Endometrium (tissue), 2 donors: ENCODE measurements at regions not wholly inside any gene's neighbourhood (a gene's known extent, or its start where the extent isn't known, plus 50 kb on each side); places are given as distances from the start of the nearest gene placed in this dataset.
"Not testable (repeated sequence)": the region's sequence is repeated elsewhere in the genome, so short reads cannot be mapped to it uniquely, and the experiment has no call there.

Source experiments
- FAIRE-seq: peaks from 2 replicates; lab custom pipeline; 2012; peaks lifted over from hg19 to GRCh38; lab: Jason Lieb, UNC
- donor health status: control.
- donor health status: control.

DNA sequence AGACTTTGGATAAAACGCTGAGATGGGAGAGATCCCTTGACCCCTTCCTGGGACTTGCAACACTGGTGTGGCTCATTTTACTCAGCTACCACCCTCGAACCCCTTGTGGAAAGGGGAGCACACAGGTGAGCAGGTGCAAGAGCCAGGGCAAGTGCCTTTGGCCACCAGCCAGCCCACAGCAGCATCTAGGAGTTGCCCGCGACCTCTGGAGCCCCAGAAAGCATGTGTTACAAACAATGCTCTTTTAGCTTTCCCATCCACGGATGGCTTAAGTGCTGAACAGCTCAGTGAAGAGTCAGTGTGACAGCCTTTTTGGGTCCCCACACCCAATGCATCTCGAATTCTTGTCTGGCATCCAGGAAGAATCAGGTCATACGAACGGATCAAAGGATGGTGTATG, 197.8 kb downstream of the MEMO1 start:
- no peak for FAIRE-seq

- no peak for FAIRE-seq
Measured at GRCh38 chr2:31812051-31812798, 198.6 kb downstream of the MEMO1 start.

DNA sequence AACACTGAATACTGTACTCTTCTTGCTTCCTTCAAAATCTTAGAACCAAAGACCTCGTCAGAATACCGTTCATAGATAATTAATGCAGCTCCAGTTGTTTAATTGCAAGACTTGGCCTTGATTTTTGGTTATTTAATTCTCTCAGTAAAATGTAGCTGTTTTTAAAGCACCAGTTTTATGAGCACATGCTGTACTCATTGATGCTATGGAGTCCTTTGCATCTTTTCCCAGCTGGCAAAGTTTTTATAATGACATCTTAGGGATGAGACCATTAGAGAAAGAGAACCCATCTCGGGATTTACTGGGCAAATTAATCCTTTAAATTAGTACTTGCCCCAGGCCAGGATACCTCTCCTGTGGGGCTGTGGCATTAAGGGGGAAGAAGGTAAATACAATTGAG, 199.3 kb downstream of the MEMO1 start:
- FAIRE-seq = no peak

DNA sequence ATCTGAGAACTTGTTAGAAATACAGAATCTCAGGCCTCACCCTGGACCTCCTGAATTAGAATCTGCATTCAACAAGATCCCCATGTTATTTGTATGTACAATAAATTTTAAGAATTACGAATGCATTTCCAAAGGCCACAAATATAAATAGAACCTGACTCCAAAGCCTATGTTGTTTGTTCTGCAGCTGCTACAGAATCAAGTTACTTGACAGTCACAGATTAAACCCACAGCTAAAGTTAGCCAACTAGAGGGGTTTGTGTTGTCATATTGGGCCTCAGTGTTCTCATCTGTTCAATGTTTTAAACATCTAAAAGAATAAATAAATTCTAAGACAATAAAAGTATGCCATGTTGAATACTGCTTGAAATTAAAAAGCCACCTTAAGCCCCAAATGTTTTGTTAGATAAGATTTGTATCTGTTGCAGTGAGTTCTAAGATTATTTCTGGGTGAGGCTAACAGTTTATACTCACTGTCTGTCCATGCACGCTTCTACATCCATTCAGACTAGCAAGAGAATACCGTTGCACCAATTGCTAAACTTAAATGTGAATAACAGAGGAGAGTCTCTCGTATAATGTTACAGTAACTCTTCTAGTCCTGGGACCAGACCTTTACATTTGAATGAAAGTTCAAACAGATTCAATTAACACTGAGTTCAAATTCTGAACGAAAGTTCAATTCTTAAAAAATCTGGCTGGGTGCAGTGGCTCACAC, 200.4 kb downstream of the MEMO1 start:
- no peak for FAIRE-seq

DNA sequence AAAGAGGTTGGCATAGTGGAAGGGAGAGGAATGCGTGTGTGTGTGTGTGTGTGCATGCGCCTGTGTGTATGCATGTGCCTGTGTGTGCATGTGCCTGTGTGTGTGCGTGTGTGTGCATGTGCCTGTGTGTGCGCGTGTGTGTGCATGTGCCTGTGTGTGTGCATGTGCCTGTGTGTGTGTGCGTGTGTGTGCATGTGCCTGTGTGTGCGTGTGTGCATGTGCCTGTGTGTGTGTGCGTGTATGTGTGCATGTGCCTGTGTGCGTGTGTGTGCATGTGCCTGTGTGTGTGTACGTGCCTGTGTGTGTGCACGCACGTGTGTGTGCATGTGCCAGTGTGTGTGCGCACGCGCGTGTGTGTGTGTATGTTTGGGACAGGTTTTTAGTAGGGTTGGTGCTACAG, 205.1 kb downstream of the MEMO1 start:
- FAIRE-seq = no peak

DNA sequence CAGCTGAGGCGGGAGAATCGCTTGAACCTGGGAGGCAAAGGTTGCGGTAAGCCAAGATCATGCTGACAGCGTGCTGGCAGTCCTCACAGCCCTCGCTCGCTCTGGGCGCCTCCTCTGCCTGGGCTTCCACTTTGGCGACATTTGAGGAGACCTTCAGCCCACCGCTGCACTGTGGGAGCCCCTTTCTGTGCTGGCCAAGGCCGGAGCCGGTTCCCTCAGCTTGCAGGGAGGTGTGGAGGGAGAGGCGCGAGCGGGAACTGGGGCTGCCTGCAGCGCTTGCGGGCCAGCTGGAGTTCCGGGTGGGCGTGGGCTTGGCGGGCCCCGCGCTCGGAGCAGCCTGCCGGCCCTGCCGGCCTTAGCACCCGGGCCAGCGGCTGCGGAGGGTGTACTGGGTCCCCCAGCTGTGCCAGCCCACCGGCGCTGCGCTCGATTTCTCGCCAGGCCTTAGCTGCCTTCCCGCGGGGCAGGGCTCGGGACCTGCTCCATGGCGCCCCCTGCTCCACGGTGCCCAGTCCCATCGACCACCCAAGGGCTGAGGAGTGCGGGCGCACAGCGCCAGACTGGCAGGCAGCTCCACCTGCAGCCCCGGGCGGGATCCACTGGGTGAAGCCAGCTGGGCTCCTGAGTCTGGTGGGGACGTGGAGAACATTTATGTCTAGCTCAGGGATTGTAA, 207.2 kb downstream of the MEMO1 start:
- FAIRE-seq = not testable (repeated sequence)

- no peak for FAIRE-seq
Measured at GRCh38 chr2:31802711-31803110, 208.1 kb downstream of the MEMO1 start.

GRCh38 chr2:31799282-31799681, 211.5 kb downstream of the MEMO1 start:
- FAIRE-seq = not testable (repeated sequence)

DNA sequence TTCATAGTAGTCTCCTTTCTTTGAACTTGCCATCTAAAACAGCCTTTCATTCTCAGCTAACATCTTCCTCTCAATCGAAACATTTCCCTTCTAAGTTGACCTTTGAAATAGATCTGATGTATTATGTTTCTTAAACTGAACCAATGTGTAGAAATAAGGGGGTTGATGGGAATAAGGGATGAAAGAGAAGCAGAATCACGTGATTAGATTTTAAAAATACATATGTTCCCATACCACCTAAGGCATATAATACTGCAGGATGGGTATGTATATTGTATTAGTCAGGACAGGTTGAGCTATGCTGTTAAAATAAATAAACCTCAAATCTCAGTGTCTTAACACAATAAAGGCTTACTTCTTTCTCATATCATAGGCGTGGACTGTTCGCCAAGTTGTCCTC, 207.5 kb upstream of the SRD5A2 start:
- no peak for FAIRE-seq

DNA sequence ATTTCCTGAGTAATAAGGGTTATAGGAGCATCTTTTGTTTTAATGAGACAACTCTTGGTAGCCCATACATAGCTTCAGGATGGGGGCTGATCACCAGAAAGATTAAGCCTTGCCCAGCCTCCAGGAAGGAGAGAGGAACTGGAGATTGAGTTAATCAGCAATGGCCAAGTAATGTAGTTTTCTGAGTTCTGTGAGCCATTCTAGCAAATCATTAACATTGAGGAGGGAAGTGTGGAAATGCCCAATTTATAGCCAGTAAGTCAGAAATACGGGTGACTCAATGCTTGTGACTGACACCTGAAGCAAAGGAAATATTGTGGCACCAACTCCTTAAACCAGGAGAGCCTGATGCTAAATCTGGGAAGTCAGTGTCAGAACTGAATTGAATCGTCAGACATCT, 205.1 kb upstream of the SRD5A2 start:
- FAIRE-seq = no peak

- FAIRE-seq = no peak
Measured at GRCh38 chr2:31784868-31785267, 204.1 kb upstream of the SRD5A2 start.

- not testable (repeated sequence) for FAIRE-seq
Measured at GRCh38 chr2:31783446-31784091, 202.8 kb upstream of the SRD5A2 start.

- FAIRE-seq = no peak
Measured at GRCh38 chr2:31778153-31778552, 197.4 kb upstream of the SRD5A2 start.

DNA sequence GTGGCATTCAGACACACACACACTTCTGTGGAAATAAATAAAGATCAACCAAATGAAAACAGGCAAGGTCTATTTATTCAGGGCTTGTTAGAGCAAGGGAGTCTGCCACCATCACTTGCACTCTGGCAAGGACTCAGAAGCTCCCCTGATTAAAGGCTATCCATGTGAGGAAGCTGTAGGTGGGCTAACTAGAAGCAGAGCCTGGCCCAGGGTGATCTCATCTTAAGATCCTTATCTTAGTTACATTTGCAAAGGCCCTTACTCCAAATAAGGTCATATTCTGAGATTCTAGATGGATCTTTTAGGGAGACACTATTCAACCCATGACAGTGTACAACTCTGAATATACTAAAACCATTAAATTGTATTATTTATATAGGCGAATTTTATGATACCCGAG, 190.0 kb upstream of the SRD5A2 start:
- no peak for FAIRE-seq

GRCh38 chr2:31765078-31765945, 184.6 kb upstream of the SRD5A2 start:
- FAIRE-seq = no peak

- peak; percentile 26 for FAIRE-seq
Measured at GRCh38 chr2:31764169-31764568, 183.4 kb upstream of the SRD5A2 start.

DNA sequence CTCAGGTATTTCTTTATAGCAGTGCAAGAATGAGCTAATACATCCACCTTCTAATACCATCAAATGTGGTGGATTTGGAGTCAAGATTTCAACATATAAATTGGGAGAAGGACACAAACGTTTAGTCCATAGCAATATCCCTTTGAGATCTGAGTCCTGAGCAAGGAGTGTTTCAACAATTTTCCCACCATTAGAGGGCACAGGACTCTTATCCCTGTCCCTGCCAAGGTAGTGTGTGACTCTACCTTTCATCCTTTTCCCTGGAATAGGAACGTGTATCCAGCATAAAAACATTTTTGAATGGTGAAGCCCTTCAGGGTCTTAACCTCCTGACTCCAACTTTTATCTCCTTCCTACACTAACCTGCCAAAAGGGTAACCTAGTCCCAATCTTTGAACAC, 181.3 kb upstream of the SRD5A2 start:
- FAIRE-seq = no peak

DNA sequence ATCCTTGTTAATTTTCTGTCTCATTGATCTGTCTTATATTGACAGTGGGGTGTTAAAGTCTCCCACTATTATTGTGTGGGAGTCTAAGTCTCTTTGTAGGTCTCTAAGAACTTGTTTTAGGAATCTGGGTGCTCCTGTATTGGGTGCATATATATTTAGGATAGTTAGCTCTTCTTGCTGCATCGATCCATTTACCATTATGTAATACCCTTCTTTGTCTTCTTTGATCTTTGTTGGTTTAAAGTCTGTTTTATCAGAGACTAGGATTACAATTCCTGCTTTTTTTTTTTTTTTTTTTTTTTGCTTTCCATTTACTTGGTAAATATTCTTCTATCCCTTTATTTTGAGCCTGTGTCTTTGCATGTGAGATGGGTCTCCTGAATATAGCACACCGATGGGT, 176.6 kb upstream of the SRD5A2 start:
- FAIRE-seq = not testable (repeated sequence)

DNA sequence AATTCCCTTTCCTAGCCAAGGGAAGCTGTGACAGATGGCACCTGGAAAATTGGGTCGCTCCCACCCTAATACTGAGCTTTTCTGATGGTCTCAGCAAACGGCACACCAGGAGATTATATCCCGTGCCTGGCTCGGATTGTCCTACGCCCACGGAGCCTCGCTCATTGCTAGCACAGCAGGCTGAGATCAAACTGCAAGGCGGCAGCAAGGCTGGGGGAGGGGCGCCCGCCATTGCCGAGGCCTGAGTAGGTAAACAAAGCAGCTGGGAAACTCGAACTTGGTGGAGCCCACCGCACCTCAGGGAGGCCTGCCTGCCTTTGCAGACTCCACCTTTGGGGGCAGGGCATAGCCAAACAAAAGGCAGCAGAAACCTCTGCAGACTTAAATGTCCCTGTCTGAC, 168.0 kb upstream of the SRD5A2 start:
- not testable (repeated sequence) for FAIRE-seq

GRCh38 chr2:31748041-31748440, 167.3 kb upstream of the SRD5A2 start:
- no peak for FAIRE-seq

- FAIRE-seq = no peak
Measured at GRCh38 chr2:31739161-31739560, 158.4 kb upstream of the SRD5A2 start.
